Stimulated activated naive B cell treated with anti-CD40 and anti-IgM and Interleukin-4, amounts not matched to agents 10 μg/mL and 1 μg/mL and 100 μg/mL, for 72 hours (primary cell): ENCODE measurements at regions not wholly inside any gene's neighbourhood (a gene's known extent, or its start where the extent isn't known, plus 50 kb on each side); places are given as distances from the start of the nearest gene placed in this dataset.

Experiments used
- ATAC-seq, 2 donors: fragments of 150-1000 bp; cut with Tn5 transposase; replicated peaks; 2 replicates each; pipeline ENCODE4 v1.10.0; 2021; ENCODE audit warnings: moderate library complexity in 1 of 2
- DNase-seq: peaks from one replicate; pipeline ENCODE4 v3.0.0; 2021
- H3K27ac Mint-ChIP-seq: one replicate; pipeline ENCODE4 v1.8.0; 2022; ENCODE audit warnings: mild to moderate bottlenecking, mixed read lengths
- H3K27me3 Mint-ChIP-seq, 2 donors: one replicate each; pipeline ENCODE4 v1.8.0; 2022; ENCODE audit warnings: mixed read lengths in 2 of 2
- H3K36me3 Mint-ChIP-seq, 2 donors: one replicate each; pipeline ENCODE4 v1.8.0; 2022; ENCODE audit warnings: mixed read lengths in 2 of 2, mild to moderate bottlenecking in 1 of 2
- H3K4me1 Mint-ChIP-seq, 2 donors: one replicate each; pipeline ENCODE4 v1.8.0; 2022; ENCODE audit warnings: mixed read lengths in 2 of 2, mild to moderate bottlenecking in 1 of 2
- H3K4me3 Mint-ChIP-seq, 2 donors: one replicate each; pipeline ENCODE4 v1.8.0; 2022; ENCODE audit warnings: mild to moderate bottlenecking in 2 of 2, mixed read lengths in 2 of 2, moderate library complexity in 1 of 2
- H3K9me3 Mint-ChIP-seq, 2 donors: one replicate each; pipeline ENCODE4 v1.8.0; 2022; ENCODE audit warnings: mixed read lengths in 2 of 2, mild to moderate bottlenecking in 1 of 2

GRCh38 chr3:30189900-30190299, 416.5 kb upstream of the TGFBR2 start:
- H3K4me1 Mint-ChIP-seq = peaks cover 0 to 12% of the 10 kb centered on the region in 2 donors
- DNase-seq (no peak), ATAC-seq (no peak)
- no peaks in the 10 kb centered on the region for H3K36me3 Mint-ChIP-seq
- H3K4me3 Mint-ChIP-seq = no peak overlapping the region
- no peak overlapping the region for H3K27ac Mint-ChIP-seq
- peaks cover 3 to 7% of the 10 kb centered on the region in 2 donors for H3K27me3 Mint-ChIP-seq
- no peaks in the 10 kb centered on the region for H3K9me3 Mint-ChIP-seq

- Mint-ChIP-seq H3K9me3 (no peaks in the 10 kb centered on the region), H3K27me3 (no peaks in the 10 kb centered on the region), H3K36me3 (no peaks in the 10 kb centered on the region), H3K27ac (no peak overlapping the region), H3K4me3 (no peak overlapping the region), H3K4me1 (peaks cover 2 to 22% of the 10 kb centered on the region in 2 donors)
- ATAC-seq = peak; percentile 27 to 61
- DNase-seq = no peak
Measured at GRCh38 chr3:30193625-30194044, 412.8 kb upstream of the TGFBR2 start.

GRCh38 chr3:30195352-30195751, 411.0 kb upstream of the TGFBR2 start:
- Mint-ChIP-seq H3K36me3 (no peaks in the 10 kb centered on the region), H3K27ac (no peak overlapping the region), H3K9me3 (peaks cover 0 to under 1% of the 10 kb centered on the region in 2 donors), H3K4me3 (no peak overlapping the region), H3K4me1 (peaks cover 2 to 22% of the 10 kb centered on the region in 2 donors), H3K27me3 (no peaks in the 10 kb centered on the region)
- ATAC-seq = no peak
- DNase-seq = no peak

DNA sequence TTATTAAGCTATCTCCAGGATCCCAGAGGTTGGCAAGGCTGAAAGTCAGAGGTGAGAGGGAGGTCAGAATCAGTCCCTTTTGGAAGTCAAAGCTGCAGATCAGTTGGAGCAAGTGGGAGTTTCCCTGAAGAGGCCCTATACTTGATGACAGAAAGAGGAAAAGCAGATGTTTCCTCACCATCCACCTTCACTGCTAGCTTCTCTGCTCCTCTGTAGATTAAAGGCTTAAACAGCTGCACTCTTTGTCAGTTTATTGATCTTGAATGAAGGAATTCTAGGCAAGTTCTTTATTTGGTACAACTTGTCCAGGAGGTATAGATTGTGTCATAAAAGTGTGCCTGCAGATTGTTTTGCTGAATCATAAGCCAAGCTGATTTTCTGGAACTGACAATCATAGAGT, 408.2 kb upstream of the TGFBR2 start:
- DNase-seq (no peak), ATAC-seq (no peak)
- Mint-ChIP-seq H3K36me3 (no peaks in the 10 kb centered on the region), H3K9me3 (peaks cover 0 to 1% of the 10 kb centered on the region in 2 donors), H3K27me3 (no peaks in the 10 kb centered on the region), H3K4me3 (no peak overlapping the region), H3K4me1 (peaks cover 6 to 19% of the 10 kb centered on the region in 2 donors), H3K27ac (no peak overlapping the region)

DNA sequence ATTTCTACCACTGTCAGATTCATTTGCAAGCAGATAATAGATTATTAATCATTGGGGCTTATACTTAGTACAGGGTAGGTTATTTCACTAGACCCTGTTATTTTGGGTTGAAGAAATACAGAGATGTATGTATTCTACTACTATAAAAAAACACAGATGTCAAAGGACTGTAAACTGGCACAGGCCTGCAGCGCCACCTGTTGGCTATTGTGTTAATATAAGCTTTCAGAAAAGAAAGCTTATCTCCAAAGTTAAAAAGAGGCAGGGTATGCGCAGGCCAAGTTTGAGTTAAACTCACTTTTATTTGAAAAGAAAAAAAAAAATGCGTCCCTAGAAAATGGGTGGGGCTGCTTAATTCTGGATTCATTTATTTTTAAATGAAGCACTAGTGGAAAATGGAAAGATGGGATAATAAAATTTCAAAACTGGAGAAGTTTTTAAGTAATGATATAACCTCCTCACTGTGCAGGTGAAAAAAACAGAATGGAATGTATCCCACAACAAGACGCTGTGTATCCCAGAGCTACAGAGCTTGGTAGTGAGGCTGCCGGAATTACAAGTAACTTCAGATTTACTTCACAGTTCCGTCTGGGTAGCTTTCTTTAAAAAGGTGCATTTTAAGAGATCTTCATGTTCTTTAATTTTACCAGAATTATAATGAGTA, 407.2 kb upstream of the TGFBR2 start:
- H3K27me3 Mint-ChIP-seq = no peaks in the 10 kb centered on the region
- H3K27ac Mint-ChIP-seq = no peak overlapping the region
- peak; percentile 38 to 55 for ATAC-seq
- H3K4me1 Mint-ChIP-seq = peaks cover 6 to 11% of the 10 kb centered on the region in 2 donors
- H3K9me3 Mint-ChIP-seq = peaks cover 0 to 1% of the 10 kb centered on the region in 2 donors
- no peaks in the 10 kb centered on the region for H3K36me3 Mint-ChIP-seq
- no peak overlapping the region for H3K4me3 Mint-ChIP-seq
- DNase-seq = peak; percentile 14

DNA sequence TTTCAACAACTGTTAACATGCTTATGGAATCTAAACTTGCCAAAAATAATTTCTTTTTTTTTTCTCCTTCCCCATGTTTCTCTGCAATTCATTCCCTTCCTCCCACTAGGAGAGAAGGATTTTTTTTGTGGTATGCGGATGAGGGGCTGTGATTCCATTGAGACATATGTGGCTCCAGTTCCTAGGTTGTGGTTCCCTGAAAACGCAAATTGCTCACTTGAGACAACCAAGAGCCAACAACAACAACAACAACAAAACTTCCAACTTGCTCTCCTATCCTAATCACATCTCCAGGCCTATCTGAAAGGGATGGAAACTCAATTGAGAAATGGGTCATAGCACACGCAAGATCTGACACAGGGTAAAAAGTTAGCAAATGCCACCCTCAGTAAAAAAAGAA, 406.5 kb upstream of the TGFBR2 start:
- H3K9me3 Mint-ChIP-seq = peaks cover 0 to 1% of the 10 kb centered on the region in 2 donors
- H3K27me3 Mint-ChIP-seq = no peaks in the 10 kb centered on the region
- ATAC-seq = no peak
- no peak for DNase-seq
- no peak overlapping the region for H3K27ac Mint-ChIP-seq
- H3K36me3 Mint-ChIP-seq = no peaks in the 10 kb centered on the region
- peaks cover 6 to 11% of the 10 kb centered on the region in 2 donors for H3K4me1 Mint-ChIP-seq
- H3K4me3 Mint-ChIP-seq = no peak overlapping the region

DNA sequence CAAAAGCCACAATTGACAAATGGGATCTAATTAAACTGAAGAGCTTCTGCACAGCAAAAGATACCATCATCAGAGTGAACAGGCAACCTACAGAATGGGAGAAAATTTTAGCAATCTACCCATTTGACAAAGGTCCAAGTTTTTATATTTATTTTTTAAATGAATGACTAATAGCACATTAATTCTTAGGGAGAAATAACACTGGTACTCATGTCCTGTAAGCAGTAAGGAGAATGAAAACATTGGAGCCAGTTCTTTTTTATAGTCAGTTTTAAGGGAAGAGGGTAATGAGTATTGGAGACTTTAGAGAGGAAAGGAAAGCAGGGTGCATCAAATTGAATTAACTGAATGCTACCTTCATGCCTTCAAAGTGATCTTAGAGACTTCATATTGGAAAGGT, 404.7 kb upstream of the TGFBR2 start:
- H3K27ac Mint-ChIP-seq = no peak overlapping the region
- peaks cover 0 to 1% of the 10 kb centered on the region in 2 donors for H3K9me3 Mint-ChIP-seq
- ATAC-seq = no peak
- no peak for DNase-seq
- no peaks in the 10 kb centered on the region for H3K27me3 Mint-ChIP-seq
- H3K4me1 Mint-ChIP-seq = peaks cover 11 to 12% of the 10 kb centered on the region in 2 donors
- H3K4me3 Mint-ChIP-seq = no peak overlapping the region
- no peaks in the 10 kb centered on the region for H3K36me3 Mint-ChIP-seq

DNA sequence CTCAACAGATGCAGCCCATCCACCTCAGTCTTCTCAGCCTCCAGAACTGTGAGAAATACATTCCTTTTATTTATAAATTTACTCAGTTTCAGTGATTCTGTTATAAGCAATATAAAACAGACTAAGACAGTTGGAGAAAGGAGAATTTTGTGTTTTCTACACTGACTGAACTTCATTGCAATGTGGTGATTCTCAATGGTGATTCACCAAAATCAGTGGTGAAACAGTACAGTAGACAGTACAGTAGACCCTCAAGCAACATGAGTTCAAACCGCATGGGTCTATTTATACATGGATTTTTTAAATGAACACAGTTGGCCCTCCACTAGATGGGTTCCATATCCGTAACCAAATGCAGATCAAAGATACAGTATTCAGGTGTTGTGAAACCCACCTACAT, 403.1 kb upstream of the TGFBR2 start:
- Mint-ChIP-seq H3K36me3 (no peaks in the 10 kb centered on the region), H3K27me3 (no peaks in the 10 kb centered on the region), H3K4me1 (peaks cover 9 to 10% of the 10 kb centered on the region in 2 donors), H3K9me3 (peaks cover 0 to 1% of the 10 kb centered on the region in 2 donors), H3K27ac (no peak overlapping the region), H3K4me3 (no peak overlapping the region)
- DNase-seq = no peak
- no peak for ATAC-seq

DNA sequence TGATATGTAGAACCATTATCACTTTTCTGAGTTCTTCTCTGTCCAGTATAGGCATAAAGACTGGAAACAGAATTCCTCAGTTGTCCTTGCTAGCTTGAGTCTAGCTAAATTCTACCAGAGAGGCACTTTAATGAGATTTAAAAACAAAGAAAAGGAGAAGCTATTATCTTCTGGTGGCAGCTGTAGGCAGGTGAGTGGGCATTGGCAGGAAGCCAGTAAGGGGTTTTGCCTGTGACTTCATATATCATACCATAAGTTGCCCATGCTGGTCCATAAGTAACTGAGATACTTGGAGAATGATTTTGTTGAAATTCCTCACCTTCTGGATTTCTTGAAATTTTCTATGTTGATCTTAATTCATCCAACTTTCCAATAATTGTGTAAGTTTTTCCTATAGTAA, 402.3 kb upstream of the TGFBR2 start:
- peaks cover 9 to 10% of the 10 kb centered on the region in 2 donors for H3K4me1 Mint-ChIP-seq
- no peak overlapping the region for H3K4me3 Mint-ChIP-seq
- peaks cover 0 to 1% of the 10 kb centered on the region in 2 donors for H3K9me3 Mint-ChIP-seq
- DNase-seq (no peak), ATAC-seq (no peak)
- no peak overlapping the region for H3K27ac Mint-ChIP-seq
- no peaks in the 10 kb centered on the region for H3K36me3 Mint-ChIP-seq
- no peaks in the 10 kb centered on the region for H3K27me3 Mint-ChIP-seq

DNA sequence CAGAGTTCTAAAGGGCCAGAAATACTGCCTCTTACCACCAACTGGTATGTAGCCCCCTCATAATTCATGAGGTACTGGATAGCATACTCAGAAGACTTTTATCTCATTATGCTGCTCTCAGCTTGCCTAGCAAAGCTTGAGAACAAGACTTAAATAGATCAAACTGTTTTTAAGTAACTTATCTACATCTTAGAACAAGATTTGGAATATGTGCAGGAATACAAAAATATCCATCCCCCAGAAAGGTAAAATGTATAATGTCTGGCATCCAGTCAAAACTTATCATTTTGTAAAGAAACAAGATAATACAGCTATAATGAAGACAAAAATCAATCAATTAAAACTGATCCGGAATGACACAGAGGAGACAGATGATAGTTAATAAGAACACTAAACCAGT, 400.4 kb upstream of the TGFBR2 start:
- DNase-seq (no peak), ATAC-seq (no peak)
- H3K36me3 Mint-ChIP-seq = no peaks in the 10 kb centered on the region
- no peaks in the 10 kb centered on the region for H3K9me3 Mint-ChIP-seq
- no peaks in the 10 kb centered on the region for H3K27me3 Mint-ChIP-seq
- H3K4me3 Mint-ChIP-seq = no peak overlapping the region
- H3K4me1 Mint-ChIP-seq = peaks cover 14 to 15% of the 10 kb centered on the region in 2 donors
- H3K27ac Mint-ChIP-seq = no peak overlapping the region

- H3K4me3 Mint-ChIP-seq = no peak overlapping the region
- ATAC-seq = no peak
Measured at GRCh38 chr3:30221619-30222018, 384.8 kb upstream of the TGFBR2 start.

GRCh38 chr3:30222441-30222840, 384.0 kb upstream of the TGFBR2 start:
- no peak for DNase-seq
- Mint-ChIP-seq H3K4me1 (peaks cover 0 to 6% of the 10 kb centered on the region in 2 donors), H3K27ac (no peak overlapping the region), H3K27me3 (peaks cover 3 to 4% of the 10 kb centered on the region in 2 donors), H3K4me3 (no peak overlapping the region), H3K9me3 (peaks cover 3 to 4% of the 10 kb centered on the region in 2 donors), H3K36me3 (peaks cover 0 to 3% of the 10 kb centered on the region in 2 donors)
- ATAC-seq = no peak

More at GRCh38 chr3:30221619-30222018, 384.8 kb upstream of the TGFBR2 start:
- H3K9me3 Mint-ChIP-seq = peaks cover 5 to 6% of the 10 kb centered on the region in 2 donors
- H3K27me3 Mint-ChIP-seq = peaks cover 4 to 5% of the 10 kb centered on the region in 2 donors
- no peak overlapping the region for H3K27ac Mint-ChIP-seq
- H3K36me3 Mint-ChIP-seq = peaks cover 0 to 4% of the 10 kb centered on the region in 2 donors
- DNase-seq = no peak
- peaks cover 0 to 6% of the 10 kb centered on the region in 2 donors for H3K4me1 Mint-ChIP-seq

GRCh38 chr3:30225021-30225420, 381.4 kb upstream of the TGFBR2 start:
- peaks cover 6% of the 10 kb centered on the region in 2 donors for H3K4me1 Mint-ChIP-seq

GRCh38 chr3:30226601-30227151, 379.7 kb upstream of the TGFBR2 start:
- DNase-seq (no peak), ATAC-seq (no peak)
- no peaks in the 10 kb centered on the region for H3K36me3 Mint-ChIP-seq
- no peaks in the 10 kb centered on the region for H3K9me3 Mint-ChIP-seq
- peaks cover 2 to 6% of the 10 kb centered on the region in 2 donors for H3K4me1 Mint-ChIP-seq
- no peak overlapping the region for H3K27ac Mint-ChIP-seq
- no peak overlapping the region for H3K4me3 Mint-ChIP-seq
- H3K27me3 Mint-ChIP-seq = peaks cover 0 to 4% of the 10 kb centered on the region in 2 donors

More at GRCh38 chr3:30225021-30225420, 381.4 kb upstream of the TGFBR2 start:
- Mint-ChIP-seq H3K36me3 (no peaks in the 10 kb centered on the region), H3K4me3 (no peak overlapping the region), H3K27me3 (peaks cover 0 to 4% of the 10 kb centered on the region in 2 donors), H3K9me3 (no peaks in the 10 kb centered on the region), H3K27ac (no peak overlapping the region)
- DNase-seq (no peak), ATAC-seq (no peak)
